ENCODE measurements at regions not wholly inside any gene's neighbourhood (a gene's known extent, or its start where the extent isn't known, plus 50 kb on each side); places are given as distances from the start of the nearest gene placed in this dataset.
A peak's percentile ranks its signal among the peaks of the same experiment; 100 is the strongest.

DNA sequence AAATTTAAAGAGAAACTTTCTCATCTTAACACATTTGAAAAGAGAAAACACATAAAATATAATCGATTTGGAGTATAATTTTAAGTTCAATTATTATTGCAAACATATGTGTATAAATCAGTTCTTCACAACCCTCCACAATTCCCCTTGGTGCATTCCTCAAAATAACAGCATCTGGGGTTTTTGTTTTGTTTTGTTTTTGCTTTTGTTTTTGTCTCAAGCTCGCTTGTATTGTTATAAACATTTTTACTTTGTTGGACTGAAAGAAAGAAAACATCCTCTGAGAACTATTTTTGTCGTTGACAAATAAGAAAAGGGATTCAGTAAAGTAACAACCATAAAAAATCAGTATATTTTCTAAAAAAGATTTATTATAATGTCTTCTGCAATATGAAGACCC lies 60.2 kb upstream of the HIVEP1 start:
- intact Hi-C loops (cut with DNase I, micrococcal nuclease): no loop called here
- ATAC-seq (no peak), DNase-seq (no peak)
- no peaks in the 10 kb centered on the region for H3K4me1 ChIP-seq (ENCODE audit: low read depth)
- TF ChIP-seq, protein P1, sequence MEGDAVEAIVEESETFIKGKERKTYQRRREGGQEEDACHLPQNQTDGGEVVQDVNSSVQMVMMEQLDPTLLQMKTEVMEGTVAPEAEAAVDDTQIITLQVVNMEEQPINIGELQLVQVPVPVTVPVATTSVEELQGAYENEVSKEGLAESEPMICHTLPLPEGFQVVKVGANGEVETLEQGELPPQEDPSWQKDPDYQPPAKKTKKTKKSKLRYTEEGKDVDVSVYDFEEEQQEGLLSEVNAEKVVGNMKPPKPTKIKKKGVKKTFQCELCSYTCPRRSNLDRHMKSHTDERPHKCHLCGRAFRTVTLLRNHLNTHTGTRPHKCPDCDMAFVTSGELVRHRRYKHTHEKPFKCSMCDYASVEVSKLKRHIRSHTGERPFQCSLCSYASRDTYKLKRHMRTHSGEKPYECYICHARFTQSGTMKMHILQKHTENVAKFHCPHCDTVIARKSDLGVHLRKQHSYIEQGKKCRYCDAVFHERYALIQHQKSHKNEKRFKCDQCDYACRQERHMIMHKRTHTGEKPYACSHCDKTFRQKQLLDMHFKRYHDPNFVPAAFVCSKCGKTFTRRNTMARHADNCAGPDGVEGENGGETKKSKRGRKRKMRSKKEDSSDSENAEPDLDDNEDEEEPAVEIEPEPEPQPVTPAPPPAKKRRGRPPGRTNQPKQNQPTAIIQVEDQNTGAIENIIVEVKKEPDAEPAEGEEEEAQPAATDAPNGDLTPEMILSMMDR (IDR thresholded peaks at IDR 0.05): no peak
- no peaks in the 10 kb centered on the region for H3K9me3 ChIP-seq
- H3K4me3 ChIP-seq: no peak overlapping the region
- no peaks in the 10 kb centered on the region for H3K36me3 ChIP-seq (ENCODE audit: low read depth)

DNA sequence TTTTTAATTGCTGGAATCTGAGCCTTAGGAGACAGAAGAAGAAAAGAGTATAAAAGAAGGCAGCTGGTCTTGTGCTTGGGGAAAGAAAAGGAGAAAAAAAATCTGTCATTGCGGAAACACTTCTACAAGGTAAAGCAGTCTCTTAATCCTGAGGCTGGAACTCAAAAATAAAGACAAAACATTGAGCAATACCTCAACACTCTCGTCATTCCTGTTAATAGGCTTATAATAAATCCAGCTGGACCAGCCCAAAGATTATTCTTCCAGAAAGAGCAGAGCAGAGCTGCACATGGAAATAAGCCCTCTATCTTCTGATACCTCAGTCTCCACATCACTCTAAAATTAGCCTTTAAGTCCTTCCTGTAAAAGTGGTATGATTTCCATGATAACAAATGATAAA lies 62.0 kb upstream of the HIVEP1 start:
- no peak for DNase-seq
- Histone ChIP-seq H3K9me3 (no peaks in the 10 kb centered on the region), H3K4me1 (ENCODE audit: low read depth) (no peaks in the 10 kb centered on the region), H3K4me3 (no peak overlapping the region), H3K36me3 (ENCODE audit: low read depth) (no peaks in the 10 kb centered on the region)
- intact Hi-C loops (cut with DNase I, micrococcal nuclease): no loop called here
- no peak for ATAC-seq
- TF ChIP-seq, protein P1 (IDR thresholded peaks at IDR 0.05): no peak

DNA sequence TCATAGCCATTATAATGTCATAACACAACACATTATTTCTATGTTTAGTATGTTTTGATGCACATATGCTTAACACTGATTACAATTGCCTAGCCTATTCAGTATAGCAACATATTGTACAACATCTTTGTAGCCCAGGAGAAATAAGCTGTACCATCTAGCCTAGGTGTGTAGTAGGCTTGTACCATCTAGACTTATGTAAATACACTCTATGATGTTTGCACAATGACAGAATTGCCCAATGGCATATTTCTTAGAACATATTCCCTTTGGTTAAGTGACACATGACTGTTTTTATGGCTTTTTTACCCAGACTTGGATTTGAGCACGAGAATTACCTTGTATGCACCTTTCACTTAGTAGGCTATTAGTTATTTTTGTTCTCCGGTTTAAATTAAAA lies 64.5 kb upstream of the HIVEP1 start:
- no peak for DNase-seq

DNA sequence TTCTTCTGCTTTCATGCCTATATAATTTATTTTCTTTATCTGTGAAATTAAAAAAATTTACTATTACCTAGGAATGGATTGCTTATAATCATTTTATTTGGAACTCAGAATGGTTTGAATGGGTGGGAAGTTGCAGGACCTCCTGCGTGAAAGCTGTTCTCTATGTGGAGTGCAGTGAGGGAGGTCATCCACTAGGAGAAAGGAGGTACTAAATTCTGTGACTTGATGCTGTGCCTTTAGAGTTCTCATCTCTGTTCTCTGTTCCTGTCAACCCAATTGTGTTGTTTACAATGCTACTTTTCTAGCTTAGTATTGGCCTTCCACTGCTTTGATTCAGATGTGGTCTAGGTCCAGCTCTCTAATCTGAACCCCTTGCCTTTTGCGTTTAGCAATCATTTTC lies 65.0 kb upstream of the HIVEP1 start:
- DNase-seq (no peak), ATAC-seq (no peak)
- intact Hi-C loops (cut with DNase I, micrococcal nuclease): no loop called here
- Histone ChIP-seq H3K4me1 (ENCODE audit: low read depth) (no peaks in the 10 kb centered on the region), H3K9me3 (no peaks in the 10 kb centered on the region), H3K4me3 (no peak overlapping the region), H3K36me3 (ENCODE audit: low read depth) (no peaks in the 10 kb centered on the region)
- TF ChIP-seq, protein P1 (IDR thresholded peaks at IDR 0.05): no peak

More for the DNA sequence above, 64.5 kb upstream of the HIVEP1 start:
- ATAC-seq: peak; percentile 34
- Histone ChIP-seq H3K36me3 (ENCODE audit: low read depth) (no peaks in the 10 kb centered on the region), H3K9me3 (no peaks in the 10 kb centered on the region), H3K4me3 (no peak overlapping the region), H3K4me1 (ENCODE audit: low read depth) (no peaks in the 10 kb centered on the region)
- intact Hi-C loops (cut with DNase I, micrococcal nuclease): no loop called here
- TF ChIP-seq, protein P1 (IDR thresholded peaks at IDR 0.05): no peak

DNA sequence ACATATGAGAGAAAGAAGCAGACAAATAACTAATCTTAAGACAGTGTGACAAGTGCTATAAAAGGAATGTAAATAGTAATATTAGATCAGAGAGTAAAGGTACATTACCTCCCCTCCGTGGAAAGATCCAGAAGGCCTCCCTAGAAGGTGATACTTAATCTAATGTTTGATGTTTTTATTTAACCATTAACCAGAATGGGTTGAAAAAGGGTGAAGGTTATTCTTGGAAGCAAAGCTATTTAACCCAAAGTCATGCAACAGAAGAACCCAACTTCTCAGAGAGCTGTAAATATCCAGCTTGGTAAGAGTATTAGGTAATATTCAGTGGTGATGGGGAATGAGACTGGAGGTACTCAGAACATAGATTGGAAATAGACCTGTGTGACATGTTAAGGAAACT lies 68.0 kb upstream of the HIVEP1 start:
- intact Hi-C loops (cut with DNase I, micrococcal nuclease): no loop called here
- TF ChIP-seq, protein P1 (IDR thresholded peaks at IDR 0.05): no peak
- Histone ChIP-seq H3K4me3 (no peak overlapping the region), H3K36me3 (ENCODE audit: low read depth) (no peaks in the 10 kb centered on the region), H3K9me3 (no peaks in the 10 kb centered on the region), H3K4me1 (ENCODE audit: low read depth) (no peaks in the 10 kb centered on the region)
- DNase-seq (no peak), ATAC-seq (no peak)

DNA sequence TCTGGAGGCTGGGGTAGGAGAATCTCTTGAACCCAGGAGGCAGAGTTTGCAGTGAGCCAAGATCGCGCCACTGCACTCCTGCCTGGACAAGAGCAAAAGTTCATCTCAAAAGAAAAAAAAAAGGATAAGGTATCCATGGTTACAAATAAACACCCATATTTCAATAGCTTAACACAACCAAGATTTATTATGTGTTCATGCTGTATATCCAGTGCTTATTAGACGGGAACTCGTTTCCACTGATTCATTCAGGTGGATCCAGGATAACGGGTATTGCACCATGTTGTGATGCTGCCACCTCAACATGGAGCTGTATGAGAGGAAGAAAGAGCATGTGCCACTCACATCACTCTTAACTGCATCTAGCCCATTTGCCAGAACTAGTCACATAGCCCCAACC lies 69.1 kb upstream of the HIVEP1 start:
- DNase-seq (no peak), ATAC-seq (no peak)
- Histone ChIP-seq H3K9me3 (no peaks in the 10 kb centered on the region), H3K4me1 (ENCODE audit: low read depth) (no peaks in the 10 kb centered on the region), H3K4me3 (no peak overlapping the region), H3K36me3 (ENCODE audit: low read depth) (no peaks in the 10 kb centered on the region)
- intact Hi-C loops (cut with DNase I, micrococcal nuclease): no loop called here
- TF ChIP-seq, protein P1 (IDR thresholded peaks at IDR 0.05): no peak
